WTC11 (cell line): ENCODE measurements at regions not wholly inside any gene's neighbourhood (a gene's known extent, or its start where the extent isn't known, plus 50 kb on each side); places are given as distances from the start of the nearest gene placed in this dataset.

Experiments
- ATAC-seq: fragments of 200-7000 bp; cut with Tn5 transposase; 2 replicates; pipeline ENCODE4 v1.10.0; 2021; ENCODE audit warnings: mild to moderate bottlenecking, moderate library complexity
- CTCF ChIA-PET: fragments of 300-600 bp; sonication (Branson Sonifier 250); formaldehyde crosslinking; loops from one replicate; lab custom pipeline; 2021; ENCODE audit warnings: antibody characterized with exemption; lab: Charles Lee
- POLR2A ChIA-PET: fragments of 350-600 bp; sonication (Branson Sonifier 250); formaldehyde crosslinking; loops from one replicate; lab custom pipeline; 2021; ENCODE audit warnings: antibody characterized with exemption; lab: Charles Lee
- DNase-seq: peaks from one replicate; pipeline ENCODE4 v3.0.0; 2021; ENCODE audit warnings: low spot score
- H3K27ac Mint-ChIP-seq: 2 replicates; pipeline ENCODE4 v1.8.0; 2021; ENCODE audit warnings: mixed read lengths
- H3K27me3 Mint-ChIP-seq: 2 replicates; pipeline ENCODE4 v1.8.0; 2021; ENCODE audit warnings: low read depth, mild to moderate bottlenecking, moderate library complexity, mixed read lengths
- H3K36me3 Mint-ChIP-seq: 2 replicates; pipeline ENCODE4 v1.8.0; 2021; ENCODE audit warnings: mixed read lengths
- H3K4me1 Mint-ChIP-seq: 2 replicates; pipeline ENCODE4 v1.8.0; 2022; ENCODE audit warnings: mixed read lengths
- H3K4me3 Mint-ChIP-seq: 2 replicates; pipeline ENCODE4 v1.8.0; 2021; ENCODE audit warnings: mild to moderate bottlenecking, moderate library complexity, mixed read lengths
- H3K9me3 Mint-ChIP-seq: 2 replicates; pipeline ENCODE4 v1.8.0; 2021; ENCODE audit warnings: mixed read lengths
- CTCF ChIP-seq: fragments of 200-600 bp; IDR thresholded peaks from 2 replicates; pipeline ENCODE4 v1.8.0; 2022; ENCODE audit warnings: antibody characterized with exemption
- E2F4 ChIP-seq: sonication (generic); formaldehyde crosslinking; IDR thresholded peaks from 2 replicates; pipeline ENCODE4 v1.8.1; 2022; ENCODE audit warnings: low read depth, mild to moderate bottlenecking, moderate library complexity, missing genetic modification reagents, borderline replicate concordance
- HMGA2 ChIP-seq: fragments of 250-450 bp; sonication (Bioruptor Pico); IDR thresholded peaks from 2 replicates; pipeline ENCODE4 v1.4.0; 2021; ENCODE audit warnings: mild to moderate bottlenecking, moderate library complexity
- KAT7 ChIP-seq: sonication (generic); formaldehyde crosslinking; IDR thresholded peaks from 2 replicates; pipeline ENCODE4 v1.8.1; 2023; ENCODE audit warnings: missing genetic modification reagents, mild to moderate bottlenecking, borderline replicate concordance
- NFYB ChIP-seq: sonication (generic); formaldehyde crosslinking; conservative IDR thresholded peaks from 2 replicates; pipeline ENCODE4 v1.8.0; 2022; ENCODE audit warnings: low read depth, missing genetic modification reagents
- PRDM15 ChIP-seq: sonication (generic); formaldehyde crosslinking; IDR thresholded peaks from 2 replicates; pipeline ENCODE4 v1.8.0; 2022; ENCODE audit warnings: missing genetic modification reagents
- RORB ChIP-seq: fragments of 250-450 bp; sonication (Bioruptor Pico); IDR thresholded peaks from 2 replicates; pipeline ENCODE4 v1.9.0; 2021; ENCODE audit warnings: mild to moderate bottlenecking
- TEAD1 ChIP-seq: sonication (generic); formaldehyde crosslinking; IDR thresholded peaks from 2 replicates; pipeline ENCODE4 v1.8.0; 2022; ENCODE audit warnings: mild to moderate bottlenecking, missing genetic modification reagents
- TEAD4 ChIP-seq: sonication (generic); formaldehyde crosslinking; IDR thresholded peaks from 2 replicates; pipeline ENCODE4 v1.8.0; 2022; ENCODE audit warnings: mild to moderate bottlenecking, missing genetic modification reagents
- ZNF425 ChIP-seq: fragments of 250-450 bp; sonication (Bioruptor Pico); conservative IDR thresholded peaks from 2 replicates; pipeline ENCODE4 v1.9.0; 2021; ENCODE audit warnings: mild to moderate bottlenecking
- TF ChIP-seq, protein P1 (sequence below): sonication (generic); formaldehyde crosslinking; IDR thresholded peaks from 2 replicates; pipeline ENCODE4 v1.8.1; 2022; ENCODE audit warnings: mild to moderate bottlenecking, missing genetic modification reagents, moderate library complexity, borderline replicate concordance
- TF ChIP-seq, protein P2 (sequence below): sonication (generic); formaldehyde crosslinking; IDR thresholded peaks from 2 replicates; pipeline ENCODE4 v1.8.1; 2023; ENCODE audit warnings: mild to moderate bottlenecking, missing genetic modification reagents
- TF ChIP-seq, protein P3 (sequence below): fragments of 250-450 bp; sonication (Bioruptor Pico); IDR thresholded peaks from 2 replicates; pipeline ENCODE4 v2.1.2; 2022; ENCODE audit warnings: mild to moderate bottlenecking, moderate library complexity

- TF ChIP-seq, protein P1, sequence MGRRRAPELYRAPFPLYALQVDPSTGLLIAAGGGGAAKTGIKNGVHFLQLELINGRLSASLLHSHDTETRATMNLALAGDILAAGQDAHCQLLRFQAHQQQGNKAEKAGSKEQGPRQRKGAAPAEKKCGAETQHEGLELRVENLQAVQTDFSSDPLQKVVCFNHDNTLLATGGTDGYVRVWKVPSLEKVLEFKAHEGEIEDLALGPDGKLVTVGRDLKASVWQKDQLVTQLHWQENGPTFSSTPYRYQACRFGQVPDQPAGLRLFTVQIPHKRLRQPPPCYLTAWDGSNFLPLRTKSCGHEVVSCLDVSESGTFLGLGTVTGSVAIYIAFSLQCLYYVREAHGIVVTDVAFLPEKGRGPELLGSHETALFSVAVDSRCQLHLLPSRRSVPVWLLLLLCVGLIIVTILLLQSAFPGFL (CRISPR knock-in tag): no peak
- TF ChIP-seq NFYB (CRISPR knock-in tag): no peak
- no peak for TF ChIP-seq E2F4 (CRISPR knock-in tag)
- TF ChIP-seq RORB (CRISPR knock-in tag): no peak
- no peak for TF ChIP-seq KAT7
- TF ChIP-seq, protein P2, sequence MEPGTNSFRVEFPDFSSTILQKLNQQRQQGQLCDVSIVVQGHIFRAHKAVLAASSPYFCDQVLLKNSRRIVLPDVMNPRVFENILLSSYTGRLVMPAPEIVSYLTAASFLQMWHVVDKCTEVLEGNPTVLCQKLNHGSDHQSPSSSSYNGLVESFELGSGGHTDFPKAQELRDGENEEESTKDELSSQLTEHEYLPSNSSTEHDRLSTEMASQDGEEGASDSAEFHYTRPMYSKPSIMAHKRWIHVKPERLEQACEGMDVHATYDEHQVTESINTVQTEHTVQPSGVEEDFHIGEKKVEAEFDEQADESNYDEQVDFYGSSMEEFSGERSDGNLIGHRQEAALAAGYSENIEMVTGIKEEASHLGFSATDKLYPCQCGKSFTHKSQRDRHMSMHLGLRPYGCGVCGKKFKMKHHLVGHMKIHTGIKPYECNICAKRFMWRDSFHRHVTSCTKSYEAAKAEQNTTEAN: no peak
- TF ChIP-seq HMGA2 (CRISPR knock-in tag): no peak
Observed at GRCh38 chr18:45383228-45383627, 232.0 kb upstream of the SLC14A2 start (continued).

DNA sequence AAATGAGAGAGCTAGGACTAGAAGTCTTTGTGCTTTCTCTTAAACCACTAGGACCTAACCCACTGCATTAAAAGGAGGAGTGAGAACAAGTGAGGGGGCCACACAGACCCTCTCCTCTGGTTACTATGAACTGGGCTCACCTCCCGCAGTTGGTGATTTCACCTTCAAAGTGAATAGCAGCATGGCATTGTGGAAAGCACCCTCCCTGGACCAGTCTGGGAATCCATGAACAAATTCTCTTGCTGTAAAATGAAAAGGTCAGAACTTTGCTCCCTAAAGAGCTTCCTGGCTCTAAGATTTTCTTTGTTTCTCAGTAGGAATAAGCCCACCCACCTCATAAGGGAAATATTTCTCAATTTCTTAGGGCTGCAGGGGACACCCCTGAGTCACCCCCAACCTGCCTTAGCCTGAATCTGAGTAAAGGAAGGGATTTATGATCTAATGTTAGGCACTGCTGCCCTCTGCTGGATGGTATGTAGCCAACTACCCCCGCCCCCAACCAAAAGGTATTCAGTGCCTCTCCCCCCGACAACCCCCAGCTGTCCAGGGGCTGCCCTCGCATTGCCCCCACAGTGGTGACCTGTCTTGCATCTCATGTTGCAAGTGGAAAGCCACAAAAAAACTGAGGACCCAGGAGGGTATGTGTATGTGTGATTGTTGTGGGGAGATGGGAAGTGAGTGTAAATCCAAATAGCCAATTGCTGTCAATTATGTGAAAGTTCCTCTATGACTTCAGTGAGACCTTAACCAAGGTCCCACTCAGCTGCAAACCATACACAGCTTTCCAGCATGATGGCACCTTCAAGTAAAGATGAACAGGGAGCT is 230.9 kb upstream of the SLC14A2 start:
- no peaks in the 10 kb centered on the region for H3K9me3 Mint-ChIP-seq
- H3K4me3 Mint-ChIP-seq: no peak overlapping the region
- H3K36me3 Mint-ChIP-seq: no peaks in the 10 kb centered on the region
- ChIA-PET POLR2A (no interaction called here), CTCF (interaction anchor here (0.6 to 2.3 kb wide), 18 partner anchors 10 to 1424 kb away, joined by 3 to 16 read pairs (median 4); no protein-coding TSS in a partner anchor)
- no peaks in the 10 kb centered on the region; the same call in 1 of the 2 replicates for H3K27me3 Mint-ChIP-seq
- ATAC-seq (peak; percentile 89), DNase-seq (peak; percentile 77)
- TF ChIP-seq CTCF (peak; percentile 79), PRDM15 (CRISPR knock-in tag) (no peak), ZNF425 (CRISPR knock-in tag) (no peak), TEAD4 (CRISPR knock-in tag) (peak; percentile 93), TEAD1 (CRISPR knock-in tag) (peak; percentile 98)
- TF ChIP-seq, protein P3, sequence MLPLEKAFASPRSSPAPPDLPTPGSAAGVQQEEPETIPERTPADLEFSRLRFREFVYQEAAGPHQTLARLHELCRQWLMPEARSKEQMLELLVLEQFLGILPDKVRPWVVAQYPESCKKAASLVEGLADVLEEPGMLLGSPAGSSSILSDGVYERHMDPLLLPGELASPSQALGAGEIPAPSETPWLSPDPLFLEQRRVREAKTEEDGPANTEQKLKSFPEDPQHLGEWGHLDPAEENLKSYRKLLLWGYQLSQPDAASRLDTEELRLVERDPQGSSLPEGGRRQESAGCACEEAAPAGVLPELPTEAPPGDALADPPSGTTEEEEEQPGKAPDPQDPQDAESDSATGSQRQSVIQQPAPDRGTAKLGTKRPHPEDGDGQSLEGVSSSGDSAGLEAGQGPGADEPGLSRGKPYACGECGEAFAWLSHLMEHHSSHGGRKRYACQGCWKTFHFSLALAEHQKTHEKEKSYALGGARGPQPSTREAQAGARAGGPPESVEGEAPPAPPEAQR (CRISPR knock-in tag): no peak
- peak overlapping the region; percentile 83; the same call in 1 of the 2 replicates for H3K27ac Mint-ChIP-seq
- peaks cover 8% of the 10 kb centered on the region for H3K4me1 Mint-ChIP-seq
